Endothelial cell of umbilical vein (primary cell): ENCODE measurements at regions not wholly inside any gene's neighbourhood (a gene's known extent, or its start where the extent isn't known, plus 50 kb on each side); places are given as distances from the start of the nearest gene placed in this dataset.

Experiments used
- BruUV-seq: library from RNA; stranded (reverse); fragments of 400-500 nt; replicated peaks from 2 replicates; lab custom pipeline; 2021; lab: Mats Ljungman, UMichigan
- CTCF ChIA-PET: fragments of 300-600, 350-600 bp; sonication (Branson Sonifier 250); formaldehyde crosslinking; loops from one replicate; lab custom pipeline; 2021; ENCODE audit warnings: antibody characterized with exemption, inconsistent platforms; lab: Charles Lee
- POLR2A ChIA-PET: fragments of 300-600, 350-600 bp; sonication (Branson Sonifier 250); formaldehyde crosslinking; loops from one replicate; lab custom pipeline; 2021; ENCODE audit warnings: antibody characterized with exemption, inconsistent platforms; lab: Charles Lee
- DNase-seq: peaks from one replicate; pipeline ENCODE4 v3.0.0-alpha.2; 2011; ENCODE audit warnings: low read depth, low spot score
- FAIRE-seq: peaks from 2 replicates; lab custom pipeline; 2011; peaks lifted over from hg19 to GRCh38; lab: Jason Lieb, UNC
- H2AFZ ChIP-seq: 2 replicates; pipeline ENCODE4 v1.6.0; 2012; ENCODE audit warnings: low read depth, low read length, control low read depth, inconsistent platforms
- H3K27ac ChIP-seq: 2 replicates; pipeline ENCODE4 v1.5.1; 2011; ENCODE audit warnings: low read depth, mild to moderate bottlenecking, control low read depth, low read length, moderate library complexity; ENCODE audit not compliant: insufficient read depth
- H3K27me3 ChIP-seq, 2 experiments: 2 replicates each; pipeline versions ENCODE4 v1.6.0 to v1.6.1; 2011; ENCODE audit warnings: low read length in 2 of 2, mixed read lengths in 1 of 2; ENCODE audit not compliant: control insufficient read depth in 2 of 2, insufficient read depth in 2 of 2
- H3K36me3 ChIP-seq, 2 experiments: 2 replicates in 1 of 2; 3 replicates in 1 of 2; pipeline ENCODE4 v1.5.1; 2011; ENCODE audit warnings: low read length in 2 of 2, mild to moderate bottlenecking in 1 of 2, moderate library complexity in 1 of 2; ENCODE audit not compliant: control insufficient read depth in 2 of 2, insufficient read depth in 2 of 2; ENCODE audit errors: extremely low read depth in 1 of 2
- H3K4me1 ChIP-seq: 3 replicates; pipeline ENCODE4 v1.5.1; 2011; ENCODE audit warnings: mild to moderate bottlenecking, low read length; ENCODE audit not compliant: control insufficient read depth, insufficient read depth; ENCODE audit errors: extremely low read depth
- H3K4me2 ChIP-seq: 2 replicates; pipeline ENCODE4 v1.6.1; 2011; ENCODE audit warnings: low read length, control low read depth, mixed read lengths; ENCODE audit not compliant: insufficient read depth
- H3K4me3 ChIP-seq, 3 experiments: fragments of 200-600 bp in 1 of 3; sonication (generic), shearing (Covaris generic) in 1 of 3; replicated peaks in 1 of 3; 2 replicates each; pipeline ENCODE4 v1.5.1; 2011 to 2016; ENCODE audit warnings: control low read depth in 3 of 3, low read length in 3 of 3, mild to moderate bottlenecking in 2 of 3, inconsistent platforms in 1 of 3, low read depth in 1 of 3, moderate library complexity in 1 of 3; ENCODE audit not compliant: insufficient read depth in 1 of 3
- H3K79me2 ChIP-seq: 2 replicates; pipeline ENCODE4 v1.6.0; 2012; ENCODE audit warnings: low read length, inconsistent platforms; ENCODE audit not compliant: control insufficient read depth, insufficient read depth
- H3K9ac ChIP-seq: replicated peaks from 2 replicates; pipeline ENCODE3; 2011; ENCODE audit warnings: low read length, control low read depth; ENCODE audit not compliant: insufficient read depth; ENCODE audit errors: extremely low read depth
- H3K9me1 ChIP-seq: replicated peaks from 3 replicates; pipeline ENCODE4 v1.6.0; 2011; ENCODE audit warnings: mild to moderate bottlenecking, low read length; ENCODE audit not compliant: control insufficient read depth, insufficient read depth; ENCODE audit errors: extremely low read depth
- H3K9me3 ChIP-seq: replicated peaks from 2 replicates; pipeline ENCODE4 v1.5.1; 2012; ENCODE audit warnings: low read length, inconsistent platforms; ENCODE audit not compliant: control insufficient read depth, insufficient read depth
- H4K20me1 ChIP-seq: replicated peaks from 2 replicates; pipeline ENCODE3; 2011; ENCODE audit warnings: mild to moderate bottlenecking, low read length; ENCODE audit not compliant: control insufficient read depth, insufficient read depth; ENCODE audit errors: extremely low read depth
- EZH2 ChIP-seq: IDR thresholded peaks from 2 replicates; pipeline ENCODE4 v1.6.1; 2012; ENCODE audit warnings: borderline replicate concordance, low read depth, mild to moderate bottlenecking, moderate library complexity, low read length, inconsistent platforms; ENCODE audit not compliant: severe bottlenecking
- FOS ChIP-seq: IDR thresholded peaks from 2 replicates; pipeline ENCODE4 v1.6.1; 2011; ENCODE audit warnings: mild to moderate bottlenecking, low read length, moderate library complexity, borderline replicate concordance; ENCODE audit not compliant: insufficient read depth
- GATA2 ChIP-seq: IDR thresholded peaks from 2 replicates; pipeline ENCODE4 v1.7.0; 2011; ENCODE audit warnings: low read depth, mild to moderate bottlenecking, moderate library complexity, mixed read lengths, low read length; ENCODE audit not compliant: insufficient read length, insufficient read depth
- JUN ChIP-seq: IDR thresholded peaks from 2 replicates; pipeline ENCODE4 v1.6.1; 2011; ENCODE audit warnings: borderline replicate concordance, low read depth; ENCODE audit not compliant: insufficient read length, insufficient read depth
- MAX ChIP-seq: IDR thresholded peaks from 2 replicates; pipeline ENCODE4 v1.6.1; 2011; ENCODE audit not compliant: insufficient read depth, insufficient read length
- MYC ChIP-seq: IDR thresholded peaks from one replicate; pipeline ENCODE4 v1.6.1; 2011; ENCODE audit warnings: mild to moderate bottlenecking, low read depth, low read length
- POLR2A ChIP-seq: IDR thresholded peaks from 2 replicates; pipeline ENCODE4 v1.6.1; 2012; ENCODE audit warnings: low read depth, mild to moderate bottlenecking, control low read depth, low read length
- POLR2AphosphoS5 ChIP-seq: IDR thresholded peaks from 2 replicates; pipeline ENCODE4 v1.6.1; 2012; ENCODE audit warnings: low read depth, mild to moderate bottlenecking, control low read depth, low read length, moderate library complexity; ENCODE audit not compliant: insufficient read depth
- dilution Hi-C: fragments of 300-500 bp; cut with MboI; formaldehyde crosslinking; loops from one replicate; pipeline ENCODE4 v1.15.0; 2019; ENCODE audit warnings: low sequenced_read_pairs; ENCODE audit not compliant: extremely low pct_ligation_motif_present
- intact Hi-C: fragments of 100-400 bp; cut with micrococcal nuclease; formaldehyde crosslinking; loops from one replicate; pipeline ENCODE4 v1.10.0; 2022
- TF ChIP-seq, protein P1 (sequence below), 2 donors: IDR thresholded peaks; 1 replicate in 1 of 2; 2 replicates in 1 of 2; pipeline ENCODE4 v1.5.1; 2011; ENCODE audit warnings: low read length in 2 of 2, mild to moderate bottlenecking in 2 of 2, moderate library complexity in 2 of 2, control low read depth in 1 of 2, inconsistent platforms in 1 of 2, low read depth in 1 of 2; ENCODE audit not compliant: insufficient read depth in 1 of 2; ENCODE audit errors: extremely low read depth in 1 of 2

DNA sequence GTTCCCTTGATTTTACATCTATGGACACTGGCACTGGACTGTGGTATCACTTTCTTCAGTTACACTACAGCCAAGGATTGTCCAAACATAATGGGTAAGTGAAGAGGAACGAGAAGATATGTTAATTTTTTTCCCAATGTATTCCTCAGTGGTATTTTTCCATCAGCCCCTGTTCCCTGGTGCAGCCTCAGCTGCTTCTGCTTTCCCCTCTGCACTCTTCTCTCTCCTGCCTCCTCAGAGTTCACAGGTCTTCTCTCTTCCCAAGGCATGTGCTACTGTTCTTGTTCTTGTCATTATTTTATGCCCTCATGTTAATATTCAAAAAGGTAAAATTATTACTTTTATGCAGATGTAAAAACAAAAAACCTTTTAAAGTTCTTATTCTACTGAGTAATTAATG is 378.0 kb upstream of the NRXN1 start:
- H3K27me3 ChIP-seq, result no peaks in the 10 kb centered on the region
- TF ChIP-seq FOS (no peak), MYC (no peak), MAX (no peak), GATA2 (no peak)
- no peaks in the 10 kb centered on the region for H3K9me3 ChIP-seq
- ChIA-PET POLR2A (no interaction called here), CTCF (interaction anchor here (1.1 kb wide), 1 partner anchor 11 kb away, joined by 3 read pairs; no protein-coding TSS in a partner anchor)
- intact Hi-C loops (no loop called here), dilution Hi-C loops (no loop called here)
- H3K4me3 ChIP-seq, result no peak overlapping the region
- no peaks in the 10 kb centered on the region for H3K9me1 ChIP-seq
- FAIRE-seq, result no peak
- H3K36me3 ChIP-seq, result no peaks in the 10 kb centered on the region
- H3K4me2 ChIP-seq, result no peak overlapping the region
- no peak overlapping the region for H3K9ac ChIP-seq
- no peak for DNase-seq
- no peak overlapping the region for H2AFZ ChIP-seq
- H3K27ac ChIP-seq, result no peak overlapping the region
- no TSS peak for BruUV-seq
- H3K79me2 ChIP-seq, result no peaks in the 10 kb centered on the region
- no peaks in the 10 kb centered on the region for H4K20me1 ChIP-seq
- H3K4me1 ChIP-seq, result no peaks in the 10 kb centered on the region

- intact Hi-C loops (no loop called here), dilution Hi-C loops (no loop called here)
- BruUV-seq, result no TSS peak
- H3K9me1 ChIP-seq, result no peaks in the 10 kb centered on the region
- ChIA-PET CTCF (no interaction called here), POLR2A (no interaction called here)
- TF ChIP-seq MYC (no peak), EZH2 (no peak), FOS (no peak), MAX (no peak), GATA2 (no peak), POLR2AphosphoS5 (no peak), JUN (no peak), POLR2A (no peak)
- TF ChIP-seq, protein P1, sequence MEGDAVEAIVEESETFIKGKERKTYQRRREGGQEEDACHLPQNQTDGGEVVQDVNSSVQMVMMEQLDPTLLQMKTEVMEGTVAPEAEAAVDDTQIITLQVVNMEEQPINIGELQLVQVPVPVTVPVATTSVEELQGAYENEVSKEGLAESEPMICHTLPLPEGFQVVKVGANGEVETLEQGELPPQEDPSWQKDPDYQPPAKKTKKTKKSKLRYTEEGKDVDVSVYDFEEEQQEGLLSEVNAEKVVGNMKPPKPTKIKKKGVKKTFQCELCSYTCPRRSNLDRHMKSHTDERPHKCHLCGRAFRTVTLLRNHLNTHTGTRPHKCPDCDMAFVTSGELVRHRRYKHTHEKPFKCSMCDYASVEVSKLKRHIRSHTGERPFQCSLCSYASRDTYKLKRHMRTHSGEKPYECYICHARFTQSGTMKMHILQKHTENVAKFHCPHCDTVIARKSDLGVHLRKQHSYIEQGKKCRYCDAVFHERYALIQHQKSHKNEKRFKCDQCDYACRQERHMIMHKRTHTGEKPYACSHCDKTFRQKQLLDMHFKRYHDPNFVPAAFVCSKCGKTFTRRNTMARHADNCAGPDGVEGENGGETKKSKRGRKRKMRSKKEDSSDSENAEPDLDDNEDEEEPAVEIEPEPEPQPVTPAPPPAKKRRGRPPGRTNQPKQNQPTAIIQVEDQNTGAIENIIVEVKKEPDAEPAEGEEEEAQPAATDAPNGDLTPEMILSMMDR (IDR thresholded peaks at IDR 0.05; ENCODE audit: extremely low read depth in 1 of 2, insufficient read depth in 1 of 2, low read depth in 1 of 2, low read length in 2 of 2), result no peak
- no peak overlapping the region for H2AFZ ChIP-seq
- H3K27ac ChIP-seq, result no peak overlapping the region
- H3K36me3 ChIP-seq, result no peaks in the 10 kb centered on the region
- no peaks in the 10 kb centered on the region for H3K4me1 ChIP-seq
- no peaks in the 10 kb centered on the region for H3K79me2 ChIP-seq
- FAIRE-seq, result no peak
- DNase-seq, result no peak
- no peaks in the 10 kb centered on the region for H4K20me1 ChIP-seq
- H3K4me3 ChIP-seq, result no peak overlapping the region
- H3K4me2 ChIP-seq, result no peak overlapping the region
- no peak overlapping the region for H3K9ac ChIP-seq
- H3K9me3 ChIP-seq, result no peaks in the 10 kb centered on the region
- H3K27me3 ChIP-seq, result no peaks in the 10 kb centered on the region
These were observed 372.3 kb upstream of the NRXN1 start for GRCh38 chr2:51404226-51404625.
